Natural killer cell treated with Interleukin-12 subunit alpha and Interleukin-12 subunit beta and Interleukin-15 and Interleukin-18, amount 100 ng/mL, for 72 hours (primary cell): ENCODE measurements at regions not wholly inside any gene's neighbourhood (a gene's known extent, or its start where the extent isn't known, plus 50 kb on each side); places are given as distances from the start of the nearest gene placed in this dataset.
"Not testable (repeated sequence)": the region's sequence is repeated elsewhere in the genome, so short reads cannot be mapped to it uniquely, and the experiment has no call there.

ENCODE experiments used
- ATAC-seq, 2 donors: fragments of 150-1000 bp; cut with Tn5 transposase in 1 of 2; sonication (Bioruptor Pico), chemical (Tn5 transposase) in 1 of 2; 2 replicates each; pipeline ENCODE4 v1.10.0; 2021
- DNase-seq: peaks from one replicate; pipeline ENCODE4 v3.0.0; 2022; ENCODE audit warnings: low spot score
- H3K27ac Mint-ChIP-seq, 2 donors: 1 replicate in 1 of 2; 2 replicates in 1 of 2; pipeline ENCODE4 v1.8.0; 2022; ENCODE audit warnings: mixed read lengths in 2 of 2, mild to moderate bottlenecking in 1 of 2, moderate library complexity in 1 of 2
- H3K27me3 Mint-ChIP-seq, 2 donors: 1 replicate in 1 of 2; 2 replicates in 1 of 2; pipeline ENCODE4 v1.8.0; 2022; ENCODE audit warnings: mixed read lengths in 2 of 2
- H3K36me3 Mint-ChIP-seq: one replicate; pipeline ENCODE4 v1.8.0; 2022; ENCODE audit warnings: mixed read lengths
- H3K4me1 Mint-ChIP-seq, 2 donors: 1 replicate in 1 of 2; 2 replicates in 1 of 2; pipeline ENCODE4 v1.8.0; 2022; ENCODE audit warnings: low read depth in 2 of 2, mixed read lengths in 2 of 2, mild to moderate bottlenecking in 1 of 2
- H3K4me3 Mint-ChIP-seq: one replicate; pipeline ENCODE4 v1.8.0; 2022; ENCODE audit warnings: mixed read lengths
- H3K9me3 Mint-ChIP-seq: 2 replicates; pipeline ENCODE4 v1.8.0; 2022; ENCODE audit warnings: mixed read lengths

DNA sequence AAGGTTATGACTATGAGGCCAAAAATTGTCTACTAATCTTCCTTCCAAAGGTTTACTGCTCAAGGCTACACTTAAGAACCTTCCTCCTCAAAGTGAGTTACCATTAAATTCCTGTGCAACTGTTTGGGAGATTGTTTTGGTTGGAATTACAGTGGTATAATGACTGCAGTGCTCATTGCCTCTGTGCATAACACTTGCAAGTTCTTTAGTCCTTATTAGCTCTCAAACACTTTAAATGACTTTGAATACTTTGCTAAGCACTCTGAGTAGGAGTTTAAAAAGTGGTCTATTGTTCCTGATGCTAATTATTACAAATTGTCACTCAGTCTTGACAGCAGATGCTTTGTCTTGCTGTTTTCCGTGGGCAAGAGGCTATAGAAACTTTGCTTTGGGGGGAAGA lies 422.8 kb upstream of the PABPC4L start:
- H3K9me3 Mint-ChIP-seq: peaks cover 10% of the 10 kb centered on the region
- H3K4me3 Mint-ChIP-seq: no peak overlapping the region
- no peak for DNase-seq
- H3K27ac Mint-ChIP-seq: no peak overlapping the region
- no peaks in the 10 kb centered on the region for H3K4me1 Mint-ChIP-seq
- H3K36me3 Mint-ChIP-seq: peaks cover 7% of the 10 kb centered on the region
- no peak for ATAC-seq
- H3K27me3 Mint-ChIP-seq: no peaks in the 10 kb centered on the region

DNA sequence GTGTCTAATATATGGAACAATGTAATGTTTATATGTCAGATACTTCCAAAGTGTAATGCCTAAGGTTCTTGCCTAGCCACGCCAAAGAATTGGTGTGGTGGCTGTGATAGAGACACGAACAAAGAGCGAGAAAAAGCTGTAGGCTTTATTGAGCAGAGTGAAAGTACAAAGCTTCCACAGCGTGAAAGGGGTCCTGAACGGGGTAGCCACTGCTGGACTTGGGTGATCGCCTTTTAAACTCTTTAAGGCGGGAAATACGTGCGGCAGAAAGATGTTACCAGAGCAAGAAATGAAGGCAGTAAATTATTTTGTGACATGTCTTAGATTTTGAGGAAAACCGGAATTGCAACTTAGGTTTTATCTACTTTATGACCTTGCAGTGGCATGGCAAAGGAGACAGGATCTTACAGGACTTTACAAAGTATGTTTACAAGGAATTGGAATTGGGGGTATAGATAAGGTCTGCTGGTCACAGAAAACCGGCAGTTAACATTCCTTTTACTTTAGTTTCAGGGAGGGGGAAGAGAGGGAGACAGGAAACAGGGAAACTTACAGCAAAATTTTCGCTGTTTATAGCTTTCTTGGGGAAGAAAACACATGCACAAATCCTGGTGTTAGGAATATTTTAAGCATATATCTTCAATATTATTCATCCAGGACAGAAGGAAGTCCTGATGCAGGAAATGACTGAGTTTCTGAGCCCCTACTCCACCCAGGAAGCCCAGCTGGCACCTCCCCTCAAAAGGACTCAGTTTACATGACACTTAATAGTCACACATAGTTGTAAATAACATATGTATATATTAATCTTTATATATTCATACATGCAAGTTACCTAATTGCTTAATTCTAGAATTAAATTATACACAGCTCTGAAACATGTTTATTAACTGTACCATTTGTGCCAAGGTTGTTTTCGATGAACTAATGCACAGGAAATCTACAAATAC lies 421.3 kb upstream of the PABPC4L start:
- not testable (repeated sequence) for DNase-seq, ATAC-seq, H3K4me3 Mint-ChIP-seq, H3K4me1 Mint-ChIP-seq, H3K9me3 Mint-ChIP-seq, H3K36me3 Mint-ChIP-seq, H3K27me3 Mint-ChIP-seq, H3K27ac Mint-ChIP-seq

DNA sequence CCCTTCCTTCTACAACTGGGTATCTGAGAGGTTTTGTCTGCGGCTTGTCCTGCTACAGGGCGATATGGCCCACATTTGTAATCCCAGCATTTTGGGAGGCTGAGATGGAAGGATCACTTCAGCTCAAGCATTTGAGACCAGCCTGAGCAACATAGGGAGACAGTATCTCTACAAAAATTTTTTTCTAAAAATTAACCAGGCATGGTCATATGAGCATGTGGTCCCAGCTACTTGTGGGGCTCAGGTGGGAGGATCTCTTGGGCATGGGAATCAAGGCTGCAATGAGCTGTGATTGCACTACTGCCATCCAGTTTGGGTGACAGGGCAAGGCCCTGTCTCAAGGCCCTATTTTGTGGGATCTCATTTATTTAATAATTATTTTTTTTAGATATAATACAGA lies 420.6 kb upstream of the PABPC4L start:
- H3K4me1 Mint-ChIP-seq: no peaks in the 10 kb centered on the region

DNA sequence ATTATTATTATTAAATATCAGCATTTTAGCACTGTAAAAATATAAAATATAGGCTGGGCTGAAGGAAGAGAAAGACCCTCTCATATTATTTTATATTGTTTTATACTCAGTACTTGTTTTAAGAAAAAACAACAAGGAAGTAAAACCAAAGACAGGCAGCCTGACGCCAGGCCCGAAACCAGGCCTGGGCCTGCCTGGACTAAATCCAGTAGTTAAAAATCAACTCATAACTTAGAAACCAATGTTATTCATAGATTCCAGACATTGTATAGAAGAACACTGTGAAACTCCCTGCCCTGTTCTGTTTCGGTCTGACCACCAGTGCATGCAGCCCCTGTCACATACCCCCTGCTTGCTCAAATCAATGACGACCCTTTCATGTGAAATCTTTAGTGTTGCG lies 420.1 kb upstream of the PABPC4L start:
- DNase-seq, ATAC-seq, H3K27ac Mint-ChIP-seq, H3K36me3 Mint-ChIP-seq, H3K4me1 Mint-ChIP-seq, H3K4me3 Mint-ChIP-seq, H3K9me3 Mint-ChIP-seq, H3K27me3 Mint-ChIP-seq: not testable (repeated sequence)

More for the DNA sequence above, 420.6 kb upstream of the PABPC4L start:
- Mint-ChIP-seq H3K4me3 (no peak overlapping the region), H3K36me3 (peaks cover 7% of the 10 kb centered on the region), H3K27ac (no peak overlapping the region), H3K9me3 (peaks cover 10% of the 10 kb centered on the region), H3K27me3 (no peaks in the 10 kb centered on the region)
- no peak for DNase-seq
- no peak for ATAC-seq

DNA sequence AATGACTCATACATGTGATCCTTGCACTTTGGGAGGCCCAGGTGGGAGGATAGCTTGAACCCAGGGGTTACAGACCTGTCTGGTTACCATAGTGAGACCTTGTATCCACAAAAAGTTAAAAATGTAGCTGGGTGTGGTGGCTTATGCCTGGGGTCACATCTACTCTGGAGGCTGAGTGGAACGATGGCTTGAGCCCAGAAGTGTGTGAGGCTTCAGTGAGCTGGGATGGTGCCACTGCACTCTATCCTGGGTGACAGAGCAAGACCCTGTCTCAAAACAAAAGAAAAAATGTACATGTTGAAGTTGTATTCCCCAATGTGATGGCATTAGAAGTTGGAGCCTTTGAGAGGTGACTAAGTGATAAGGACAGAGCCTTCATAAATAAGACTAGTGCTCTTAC lies 409.4 kb upstream of the PABPC4L start:
- no peak overlapping the region for H3K4me3 Mint-ChIP-seq
- no peak overlapping the region for H3K27ac Mint-ChIP-seq
- no peaks in the 10 kb centered on the region for H3K36me3 Mint-ChIP-seq

DNA sequence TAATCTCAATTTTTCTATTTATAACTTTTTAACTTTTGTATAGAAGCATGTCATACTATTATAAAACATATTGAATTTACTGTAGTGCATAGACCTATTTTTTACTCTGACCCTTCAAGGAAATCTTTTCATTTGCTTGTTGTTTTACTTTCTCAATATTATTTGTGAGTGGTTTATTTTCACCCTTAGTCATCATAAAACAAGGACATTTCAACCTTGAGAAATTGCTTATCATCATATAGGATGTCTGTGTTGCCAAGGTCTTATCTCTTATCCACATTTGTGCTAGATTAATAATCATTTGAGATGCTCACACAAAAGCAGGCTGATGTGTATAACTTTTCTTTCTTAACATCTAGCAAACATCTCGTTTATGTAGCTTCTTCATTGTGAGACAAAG lies 408.6 kb upstream of the PABPC4L start:
- DNase-seq (no peak), ATAC-seq (no peak)
- H3K4me3 Mint-ChIP-seq: no peak overlapping the region
- H3K27me3 Mint-ChIP-seq: no peaks in the 10 kb centered on the region
- no peaks in the 10 kb centered on the region for H3K36me3 Mint-ChIP-seq
- H3K27ac Mint-ChIP-seq: no peak overlapping the region
- H3K9me3 Mint-ChIP-seq: peaks cover 4% of the 10 kb centered on the region
- H3K4me1 Mint-ChIP-seq: no peaks in the 10 kb centered on the region

More for the DNA sequence above, 409.4 kb upstream of the PABPC4L start:
- H3K4me1 Mint-ChIP-seq: no peaks in the 10 kb centered on the region
- no peaks in the 10 kb centered on the region for H3K27me3 Mint-ChIP-seq
- no peak for DNase-seq
- peaks cover 6% of the 10 kb centered on the region for H3K9me3 Mint-ChIP-seq
- ATAC-seq: no peak

DNA sequence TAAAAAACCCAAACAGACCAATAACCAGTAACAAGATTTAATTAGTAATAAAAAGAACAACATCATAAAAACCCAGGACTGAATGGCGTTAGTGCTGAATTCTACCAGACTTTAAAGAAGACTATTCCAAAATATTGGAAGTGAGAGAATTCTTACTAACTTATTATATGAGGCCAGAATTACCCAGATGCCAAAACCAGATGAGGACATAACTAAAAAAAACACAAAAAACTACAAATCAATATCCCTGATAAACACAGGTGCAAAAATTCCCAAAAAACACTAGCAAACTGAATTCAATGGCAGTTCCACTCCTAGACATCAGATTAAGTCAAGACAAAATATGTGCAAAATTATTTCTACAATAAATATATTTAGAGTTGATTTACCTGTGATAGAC lies 400.1 kb upstream of the PABPC4L start:
- no peak overlapping the region for H3K27ac Mint-ChIP-seq
- H3K4me1 Mint-ChIP-seq: no peaks in the 10 kb centered on the region
- DNase-seq: no peak
- no peak overlapping the region for H3K4me3 Mint-ChIP-seq
- ATAC-seq: no peak
- H3K9me3 Mint-ChIP-seq: peaks cover 17% of the 10 kb centered on the region
- no peaks in the 10 kb centered on the region for H3K27me3 Mint-ChIP-seq
- H3K36me3 Mint-ChIP-seq: peaks cover 10% of the 10 kb centered on the region

DNA sequence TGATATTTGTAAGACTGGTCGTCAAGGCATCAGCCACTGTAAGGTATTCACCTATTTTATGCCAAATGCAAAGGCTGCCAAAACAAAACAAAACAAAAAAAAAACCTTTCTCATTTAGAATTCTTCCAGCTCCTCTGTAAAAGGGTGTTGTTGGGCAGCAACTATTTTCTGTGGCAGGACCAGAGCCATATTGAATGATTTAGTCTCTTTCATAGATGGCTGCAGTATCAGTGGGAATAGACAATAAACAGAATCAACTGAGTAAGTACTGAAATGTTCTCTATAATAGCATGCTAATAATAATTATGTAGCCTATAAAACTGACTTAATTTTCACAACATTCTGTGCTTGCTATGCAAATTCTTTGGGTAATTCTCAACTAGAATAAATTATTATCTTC lies 389.7 kb upstream of the PABPC4L start:
- H3K4me3 Mint-ChIP-seq: no peak overlapping the region
- H3K27me3 Mint-ChIP-seq: no peaks in the 10 kb centered on the region
- H3K4me1 Mint-ChIP-seq: no peaks in the 10 kb centered on the region
- ATAC-seq (no peak), DNase-seq (no peak)
- no peaks in the 10 kb centered on the region for H3K36me3 Mint-ChIP-seq
- no peaks in the 10 kb centered on the region for H3K9me3 Mint-ChIP-seq
- H3K27ac Mint-ChIP-seq: no peak overlapping the region

DNA sequence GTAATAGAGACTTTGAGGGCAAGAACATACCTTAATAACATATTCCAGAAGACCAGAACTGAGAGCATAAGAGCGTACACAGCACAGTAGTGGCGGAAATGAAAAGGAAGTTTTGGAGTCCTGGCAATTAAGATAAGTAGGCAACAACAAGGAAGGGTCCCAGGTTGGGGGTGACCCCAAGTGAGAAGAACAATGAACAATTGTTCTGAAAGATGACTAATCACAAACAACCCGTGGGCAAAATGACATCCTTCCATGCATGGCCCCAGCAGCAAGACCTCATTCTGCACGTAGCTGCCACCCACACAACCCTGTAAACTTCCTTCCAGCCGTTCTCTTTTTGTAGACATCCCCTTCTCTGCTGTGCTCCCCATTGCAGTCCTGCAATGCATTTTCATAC lies 384.4 kb upstream of the PABPC4L start:
- DNase-seq (no peak), ATAC-seq (no peak)
- Mint-ChIP-seq H3K4me3 (no peak overlapping the region), H3K27ac (no peak overlapping the region), H3K36me3 (no peaks in the 10 kb centered on the region), H3K4me1 (no peaks in the 10 kb centered on the region), H3K9me3 (peaks cover 4% of the 10 kb centered on the region), H3K27me3 (no peaks in the 10 kb centered on the region)

DNA sequence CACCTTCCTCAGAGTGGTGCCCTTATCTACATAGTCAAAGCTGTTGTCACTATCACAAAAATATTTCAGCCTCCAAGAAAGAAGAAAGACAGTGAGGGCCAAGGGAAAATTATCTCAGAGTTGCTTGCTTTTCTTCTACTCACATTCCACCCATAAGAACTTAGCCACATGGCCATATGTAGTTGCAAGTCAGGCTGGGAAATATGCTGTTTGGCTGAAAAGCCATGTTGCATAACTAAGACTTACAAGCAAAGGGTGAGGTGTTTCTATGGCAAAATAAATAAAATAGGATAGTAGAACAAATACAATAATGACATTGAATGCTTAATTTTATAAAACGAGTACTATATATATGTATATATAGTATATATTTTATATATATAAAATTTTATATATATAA lies 365.9 kb upstream of the PABPC4L start:
- Mint-ChIP-seq H3K9me3 (peaks cover 9% of the 10 kb centered on the region), H3K27me3 (no peaks in the 10 kb centered on the region), H3K4me1 (no peaks in the 10 kb centered on the region), H3K36me3 (peaks cover 5% of the 10 kb centered on the region), H3K27ac (no peak overlapping the region), H3K4me3 (no peak overlapping the region)
- DNase-seq (no peak), ATAC-seq (no peak)

DNA sequence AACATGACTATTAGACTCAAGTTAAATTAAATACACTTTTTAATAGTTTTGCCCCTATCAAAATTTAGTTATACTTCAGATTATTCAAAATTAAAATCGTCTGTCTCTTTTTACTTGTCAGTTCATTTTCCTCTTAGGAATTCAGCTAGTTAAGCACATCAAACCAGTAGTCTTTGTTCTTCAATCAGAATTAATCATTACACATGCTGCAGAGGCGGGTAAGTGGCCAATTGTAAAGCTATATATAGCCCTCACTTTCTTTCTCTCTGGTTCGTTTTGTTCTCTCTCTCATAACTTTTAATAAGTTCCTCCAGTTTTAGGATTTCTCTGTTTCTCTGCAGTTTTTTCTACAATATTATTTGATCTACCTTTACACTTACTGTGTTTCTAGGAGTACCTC lies 359.1 kb upstream of the PABPC4L start:
- DNase-seq (no peak), ATAC-seq (no peak)
- no peaks in the 10 kb centered on the region for H3K36me3 Mint-ChIP-seq
- no peak overlapping the region for H3K4me3 Mint-ChIP-seq
- H3K27me3 Mint-ChIP-seq: no peaks in the 10 kb centered on the region
- H3K4me1 Mint-ChIP-seq: no peaks in the 10 kb centered on the region
- peaks cover 8% of the 10 kb centered on the region for H3K9me3 Mint-ChIP-seq
- H3K27ac Mint-ChIP-seq: no peak overlapping the region

DNA sequence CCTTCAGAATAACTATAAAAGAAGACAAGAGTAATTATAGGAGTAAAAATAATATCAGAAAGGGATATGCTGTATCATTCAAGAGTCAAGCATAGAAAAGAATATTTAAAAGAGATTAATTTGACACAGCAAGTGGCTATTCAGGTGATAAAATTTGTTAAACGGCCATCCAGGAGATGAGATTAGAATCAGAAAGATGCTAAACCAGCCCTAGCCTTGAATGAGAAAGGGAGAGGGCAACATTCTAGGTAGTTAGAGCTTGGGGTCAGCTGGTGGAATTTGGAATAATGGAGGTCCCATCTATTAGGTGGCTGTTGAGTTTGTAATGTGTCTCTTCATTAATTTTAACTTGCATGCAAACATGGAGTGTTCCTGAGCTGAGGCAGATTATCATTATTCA lies 350.5 kb upstream of the PABPC4L start:
- no peak overlapping the region for H3K4me3 Mint-ChIP-seq
- H3K27me3 Mint-ChIP-seq: no peaks in the 10 kb centered on the region
- peaks cover 19% of the 10 kb centered on the region for H3K9me3 Mint-ChIP-seq
- H3K27ac Mint-ChIP-seq: no peak overlapping the region
- DNase-seq: no peak
- ATAC-seq: no peak
- H3K36me3 Mint-ChIP-seq: peaks cover 10% of the 10 kb centered on the region
- H3K4me1 Mint-ChIP-seq: no peaks in the 10 kb centered on the region

DNA sequence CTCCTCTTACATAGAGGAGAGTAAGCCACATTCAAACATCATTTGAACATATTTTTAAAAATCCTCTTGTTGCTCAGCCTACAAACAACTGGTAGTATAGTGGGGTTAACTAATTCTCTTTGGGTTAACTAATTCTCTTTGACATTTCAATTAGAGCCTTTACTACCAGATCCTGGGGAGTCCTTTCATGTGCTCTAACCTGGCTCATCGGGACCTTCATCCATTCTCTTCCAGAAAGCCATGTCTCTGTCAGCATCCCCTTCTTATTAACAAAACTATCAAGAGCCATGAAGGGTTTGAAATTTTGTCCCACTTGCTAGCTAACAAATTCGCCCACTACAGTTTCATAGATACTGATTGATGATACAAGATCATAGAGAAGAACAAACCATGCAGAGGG lies 349.8 kb upstream of the PABPC4L start:
- H3K36me3 Mint-ChIP-seq: peaks cover 10% of the 10 kb centered on the region
- ATAC-seq: no peak
- DNase-seq: no peak

DNA sequence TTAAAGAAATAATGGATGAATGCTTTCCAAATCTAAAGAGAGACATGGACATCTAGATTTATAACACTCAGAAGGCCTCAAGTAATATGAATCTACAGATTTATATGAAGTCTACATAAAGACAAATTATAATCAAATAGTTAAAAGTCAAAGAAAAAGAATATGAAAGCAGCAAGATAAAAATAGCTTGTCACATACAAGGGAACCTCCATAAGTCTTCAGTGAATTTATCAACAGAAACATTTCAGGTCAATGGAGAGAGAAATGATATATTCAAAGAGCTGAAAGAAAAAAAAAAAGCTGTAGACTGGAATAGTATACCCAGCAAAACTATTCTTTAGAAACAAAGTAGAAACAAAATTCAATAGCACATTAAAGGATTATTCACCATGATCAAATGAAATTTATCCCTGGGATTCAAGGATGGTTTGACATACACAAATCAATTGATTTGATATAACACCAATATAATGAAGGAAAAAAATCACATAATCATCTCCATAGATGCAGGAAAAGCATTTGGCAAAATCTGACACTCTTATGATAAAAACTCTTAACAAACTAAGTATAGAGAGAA lies 346.6 kb upstream of the PABPC4L start:
- peaks cover 9% of the 10 kb centered on the region for H3K9me3 Mint-ChIP-seq
- H3K27ac Mint-ChIP-seq: no peak overlapping the region
- H3K4me1 Mint-ChIP-seq: no peaks in the 10 kb centered on the region
- no peaks in the 10 kb centered on the region for H3K27me3 Mint-ChIP-seq
- H3K36me3 Mint-ChIP-seq: peaks cover 10% of the 10 kb centered on the region
- no peak overlapping the region for H3K4me3 Mint-ChIP-seq
- ATAC-seq: no peak
- DNase-seq: no peak

More for the DNA sequence above, 349.8 kb upstream of the PABPC4L start:
- Mint-ChIP-seq H3K4me1 (no peaks in the 10 kb centered on the region), H3K9me3 (peaks cover 20% of the 10 kb centered on the region), H3K27me3 (no peaks in the 10 kb centered on the region), H3K4me3 (no peak overlapping the region), H3K27ac (no peak overlapping the region)
